Body of pancreas (tissue), 4 donors: ENCODE measurements at regions not wholly inside any gene's neighbourhood (a gene's known extent, or its start where the extent isn't known, plus 50 kb on each side); places are given as distances from the start of the nearest gene placed in this dataset.

Experiments used
- POLR2A ChIP-seq, 3 donors: fragments of 450-650 bp; IDR thresholded peaks; one replicate each; pipeline ENCODE4 v1.6.1; 2016; ENCODE audit warnings: antibody characterized with exemption in 3 of 3, mild to moderate bottlenecking in 2 of 3
- TF ChIP-seq, protein P1 (sequence below), 7 experiments: fragments of 450-650 bp in 4 of 7; fragments of 200-600 bp in 3 of 7; sonication (generic) in 3 of 7; IDR thresholded peaks; one replicate each; pipeline ENCODE4 v1.5.1; 2016 to 2019; ENCODE audit warnings: antibody characterized with exemption in 7 of 7

DNA sequence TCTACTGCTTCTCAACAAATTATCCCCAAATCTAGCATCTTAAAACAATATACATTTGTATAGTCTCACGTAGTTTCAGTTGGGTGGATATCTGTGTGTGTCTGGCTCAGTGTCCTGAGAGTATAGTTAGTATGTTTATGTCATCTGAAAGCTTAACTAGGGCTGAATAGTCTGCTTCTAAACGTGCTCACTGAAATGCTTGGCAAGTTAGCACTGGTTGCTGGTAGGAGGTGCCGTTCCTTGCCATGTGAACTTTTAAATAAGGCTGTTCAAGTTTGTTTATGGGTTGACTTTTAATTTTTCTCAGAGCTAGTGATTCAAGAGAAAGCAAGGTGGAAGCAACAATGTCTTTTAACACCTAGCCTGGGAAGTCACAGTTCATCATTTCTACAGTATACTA lies 1673.6 kb downstream of the PCDH7 start:
- TF ChIP-seq, protein P1, sequence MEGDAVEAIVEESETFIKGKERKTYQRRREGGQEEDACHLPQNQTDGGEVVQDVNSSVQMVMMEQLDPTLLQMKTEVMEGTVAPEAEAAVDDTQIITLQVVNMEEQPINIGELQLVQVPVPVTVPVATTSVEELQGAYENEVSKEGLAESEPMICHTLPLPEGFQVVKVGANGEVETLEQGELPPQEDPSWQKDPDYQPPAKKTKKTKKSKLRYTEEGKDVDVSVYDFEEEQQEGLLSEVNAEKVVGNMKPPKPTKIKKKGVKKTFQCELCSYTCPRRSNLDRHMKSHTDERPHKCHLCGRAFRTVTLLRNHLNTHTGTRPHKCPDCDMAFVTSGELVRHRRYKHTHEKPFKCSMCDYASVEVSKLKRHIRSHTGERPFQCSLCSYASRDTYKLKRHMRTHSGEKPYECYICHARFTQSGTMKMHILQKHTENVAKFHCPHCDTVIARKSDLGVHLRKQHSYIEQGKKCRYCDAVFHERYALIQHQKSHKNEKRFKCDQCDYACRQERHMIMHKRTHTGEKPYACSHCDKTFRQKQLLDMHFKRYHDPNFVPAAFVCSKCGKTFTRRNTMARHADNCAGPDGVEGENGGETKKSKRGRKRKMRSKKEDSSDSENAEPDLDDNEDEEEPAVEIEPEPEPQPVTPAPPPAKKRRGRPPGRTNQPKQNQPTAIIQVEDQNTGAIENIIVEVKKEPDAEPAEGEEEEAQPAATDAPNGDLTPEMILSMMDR (IDR thresholded peaks at IDR 0.05), result no peak
- no peak for TF ChIP-seq POLR2A (IDR thresholded peaks at IDR 0.05)
